T-helper 1 cell treated with Interleukin-12 subunit alpha and Interleukin-12 subunit beta and Interleukin-4 antibody, amounts not matched to agents 30 μg/mL and 1 μg/mL, for 36 hours (primary cell): ENCODE measurements at regions not wholly inside any gene's neighbourhood (a gene's known extent, or its start where the extent isn't known, plus 50 kb on each side); places are given as distances from the start of the nearest gene placed in this dataset.
"Not testable (repeated sequence)": the region's sequence is repeated elsewhere in the genome, so short reads cannot be mapped to it uniquely, and the experiment has no call there.

Source experiments
- H3K27ac Mint-ChIP-seq: one replicate; pipeline ENCODE4 v1.8.0; 2021; ENCODE audit warnings: mild to moderate bottlenecking, mixed read lengths
- H3K27me3 Mint-ChIP-seq: one replicate; pipeline ENCODE4 v1.8.0; 2021; ENCODE audit warnings: low read depth, mixed read lengths
- H3K36me3 Mint-ChIP-seq: one replicate; pipeline ENCODE4 v1.8.0; 2021; ENCODE audit warnings: low read depth, mixed read lengths
- H3K4me1 Mint-ChIP-seq: one replicate; pipeline ENCODE4 v1.8.0; 2021; ENCODE audit warnings: low read depth, mixed read lengths
- H3K4me3 Mint-ChIP-seq: one replicate; pipeline ENCODE4 v1.8.0; 2021; ENCODE audit warnings: mild to moderate bottlenecking, moderate library complexity, mixed read lengths
- H3K9me3 Mint-ChIP-seq: one replicate; pipeline ENCODE4 v1.8.0; 2021; ENCODE audit warnings: mixed read lengths

- no peaks in the 10 kb centered on the region for H3K27me3 Mint-ChIP-seq
- H3K9me3 Mint-ChIP-seq = no peaks in the 10 kb centered on the region
- no peaks in the 10 kb centered on the region for H3K36me3 Mint-ChIP-seq
- H3K4me3 Mint-ChIP-seq = no peak overlapping the region
- H3K27ac Mint-ChIP-seq = no peak overlapping the region
- H3K4me1 Mint-ChIP-seq = peaks cover 2% of the 10 kb centered on the region
Measured at GRCh38 chr3:184440151-184440550, 60.3 kb downstream of the CHRD start.

- Mint-ChIP-seq H3K27ac (no peak overlapping the region), H3K27me3 (no peaks in the 10 kb centered on the region), H3K36me3 (no peaks in the 10 kb centered on the region), H3K4me3 (no peak overlapping the region), H3K9me3 (no peaks in the 10 kb centered on the region), H3K4me1 (peaks cover 2% of the 10 kb centered on the region)
Measured at GRCh38 chr3:184441202-184441900, 61.5 kb downstream of the CHRD start.

- Mint-ChIP-seq H3K9me3 (no peaks in the 10 kb centered on the region), H3K27ac (no peak overlapping the region), H3K27me3 (no peaks in the 10 kb centered on the region), H3K4me3 (no peak overlapping the region), H3K36me3 (no peaks in the 10 kb centered on the region), H3K4me1 (peaks cover 2% of the 10 kb centered on the region)
Measured at GRCh38 chr3:184443364-184443763, 63.5 kb downstream of the CHRD start.

- no peak overlapping the region for H3K27ac Mint-ChIP-seq
- H3K9me3 Mint-ChIP-seq = no peaks in the 10 kb centered on the region
- no peaks in the 10 kb centered on the region for H3K27me3 Mint-ChIP-seq
- peaks cover 2% of the 10 kb centered on the region for H3K4me1 Mint-ChIP-seq
- H3K36me3 Mint-ChIP-seq = no peaks in the 10 kb centered on the region
- no peak overlapping the region for H3K4me3 Mint-ChIP-seq
Measured at GRCh38 chr3:184443831-184444230, 64.0 kb downstream of the CHRD start.

GRCh38 chr3:184448321-184449160 is 68.7 kb downstream of the CHRD start:
- H3K9me3 Mint-ChIP-seq = no peaks in the 10 kb centered on the region
- H3K4me1 Mint-ChIP-seq = no peaks in the 10 kb centered on the region
- no peak overlapping the region for H3K4me3 Mint-ChIP-seq
- H3K36me3 Mint-ChIP-seq = no peaks in the 10 kb centered on the region
- no peak overlapping the region for H3K27ac Mint-ChIP-seq
- H3K27me3 Mint-ChIP-seq = no peaks in the 10 kb centered on the region

GRCh38 chr3:184449161-184449515 is 69.3 kb downstream of the CHRD start:
- no peaks in the 10 kb centered on the region for H3K27me3 Mint-ChIP-seq
- no peaks in the 10 kb centered on the region for H3K36me3 Mint-ChIP-seq
- no peaks in the 10 kb centered on the region for H3K9me3 Mint-ChIP-seq
- no peaks in the 10 kb centered on the region for H3K4me1 Mint-ChIP-seq
- H3K27ac Mint-ChIP-seq = no peak overlapping the region
- H3K4me3 Mint-ChIP-seq = no peak overlapping the region

GRCh38 chr3:184450547-184450946 is 70.7 kb downstream of the CHRD start:
- Mint-ChIP-seq H3K36me3 (no peaks in the 10 kb centered on the region), H3K27me3 (no peaks in the 10 kb centered on the region), H3K9me3 (no peaks in the 10 kb centered on the region), H3K27ac (no peak overlapping the region), H3K4me1 (no peaks in the 10 kb centered on the region), H3K4me3 (no peak overlapping the region)

- Mint-ChIP-seq H3K4me1 (no peaks in the 10 kb centered on the region), H3K9me3 (no peaks in the 10 kb centered on the region), H3K36me3 (no peaks in the 10 kb centered on the region), H3K27ac (no peak overlapping the region), H3K4me3 (no peak overlapping the region), H3K27me3 (peaks cover 7% of the 10 kb centered on the region)
Measured at GRCh38 chr3:184453296-184453695, 73.4 kb downstream of the CHRD start.

- no peak overlapping the region for H3K27ac Mint-ChIP-seq
- H3K4me3 Mint-ChIP-seq = no peak overlapping the region
- H3K36me3 Mint-ChIP-seq = no peaks in the 10 kb centered on the region
- H3K4me1 Mint-ChIP-seq = no peaks in the 10 kb centered on the region
- H3K27me3 Mint-ChIP-seq = peaks cover 7% of the 10 kb centered on the region
- no peaks in the 10 kb centered on the region for H3K9me3 Mint-ChIP-seq
Measured at GRCh38 chr3:184455991-184456390, 76.1 kb downstream of the CHRD start.

GRCh38 chr3:184456476-184456875 is 76.6 kb downstream of the CHRD start:
- Mint-ChIP-seq H3K27me3 (peaks cover 7% of the 10 kb centered on the region), H3K4me3 (no peak overlapping the region), H3K4me1 (no peaks in the 10 kb centered on the region), H3K36me3 (no peaks in the 10 kb centered on the region), H3K27ac (no peak overlapping the region), H3K9me3 (no peaks in the 10 kb centered on the region)

GRCh38 chr3:184457329-184457728 is 77.5 kb downstream of the CHRD start:
- Mint-ChIP-seq H3K36me3 (no peaks in the 10 kb centered on the region), H3K27ac (no peak overlapping the region), H3K9me3 (no peaks in the 10 kb centered on the region), H3K4me1 (no peaks in the 10 kb centered on the region), H3K4me3 (no peak overlapping the region), H3K27me3 (peaks cover 7% of the 10 kb centered on the region)

GRCh38 chr3:184457784-184458377 is 78.0 kb downstream of the CHRD start:
- not testable (repeated sequence) for H3K36me3 Mint-ChIP-seq, H3K4me3 Mint-ChIP-seq, H3K4me1 Mint-ChIP-seq, H3K27me3 Mint-ChIP-seq, H3K27ac Mint-ChIP-seq, H3K9me3 Mint-ChIP-seq

GRCh38 chr3:184459355-184459754 is 79.5 kb downstream of the CHRD start:
- Mint-ChIP-seq H3K36me3 (no peaks in the 10 kb centered on the region), H3K27me3 (peaks cover 7% of the 10 kb centered on the region), H3K9me3 (no peaks in the 10 kb centered on the region), H3K4me3 (no peak overlapping the region), H3K4me1 (no peaks in the 10 kb centered on the region), H3K27ac (no peak overlapping the region)

- Mint-ChIP-seq H3K27me3 (peaks cover 7% of the 10 kb centered on the region), H3K27ac (no peak overlapping the region), H3K9me3 (no peaks in the 10 kb centered on the region), H3K36me3 (no peaks in the 10 kb centered on the region), H3K4me3 (no peak overlapping the region), H3K4me1 (no peaks in the 10 kb centered on the region)
Measured at GRCh38 chr3:184460276-184460675, 80.4 kb downstream of the CHRD start.

GRCh38 chr3:184461219-184461618 is 81.4 kb downstream of the CHRD start:
- no peaks in the 10 kb centered on the region for H3K36me3 Mint-ChIP-seq
- no peak overlapping the region for H3K27ac Mint-ChIP-seq
- peaks cover 12% of the 10 kb centered on the region for H3K27me3 Mint-ChIP-seq
- H3K9me3 Mint-ChIP-seq = no peaks in the 10 kb centered on the region
- H3K4me1 Mint-ChIP-seq = no peaks in the 10 kb centered on the region
- H3K4me3 Mint-ChIP-seq = no peak overlapping the region
